ENCODE measurements at regions not wholly inside any gene's neighbourhood (a gene's known extent, or its start where the extent isn't known, plus 50 kb on each side); places are given as distances from the start of the nearest gene placed in this dataset.

DNA sequence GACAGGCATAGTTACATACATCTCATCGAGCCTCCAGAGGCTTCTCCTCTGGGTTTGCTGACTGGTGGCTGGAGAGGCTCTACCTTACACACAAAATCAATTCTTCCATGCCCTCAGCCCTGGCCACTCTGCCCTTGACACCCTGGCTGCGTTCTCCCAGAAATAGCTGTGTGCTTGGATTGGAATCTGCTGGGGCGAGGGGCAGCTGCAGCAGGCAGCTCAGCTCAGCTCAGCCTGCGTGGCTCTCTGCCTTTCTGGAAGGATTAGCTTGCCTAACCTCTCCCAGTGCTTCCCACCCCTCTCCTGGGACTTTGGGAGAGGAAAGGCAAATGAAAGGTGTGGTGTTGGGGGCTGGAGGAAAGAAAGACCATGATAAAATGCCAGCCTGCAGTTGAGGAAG is 216.1 kb downstream of the ENGASE start:
- H3K4me2 ChIP-seq (ENCODE audit: low read length) = no peak overlapping the region
- ChIA-PET POLR2A (no interaction called here), CTCF (no interaction called here), RAD21 (ENCODE audit: low non-redundant PET in 1 of 2, low total read pairs in 2 of 2, uncharacterized antibody in 2 of 2, unreplicated experiment in 2 of 2) (no interaction called here)
- ATAC-seq = no peak
- peaks cover 87% of the 10 kb centered on the region for H3K27me3 ChIP-seq (ENCODE audit: insufficient read depth, low read length)
- BruUV-seq (replicated peaks) = no TSS peak
- no peaks in the 10 kb centered on the region for H3K79me2 ChIP-seq (ENCODE audit: insufficient read depth, low read length)
- H3K36me3 ChIP-seq (ENCODE audit: control insufficient read depth in 1 of 2, insufficient read depth in 2 of 2, low read length in 2 of 2) = no peaks in the 10 kb centered on the region
- no peak overlapping the region for H3K4me3 ChIP-seq (replicated peaks in 1 of 2; ENCODE audit: low read depth in 1 of 2, low read length in 2 of 2)
- no peak for TF ChIP-seq ATF3 (IDR thresholded peaks at IDR 0.05)
- TF ChIP-seq SIN3A (IDR thresholded peaks at IDR 0.05; ENCODE audit: low read depth) = no peak
- no peak for TF ChIP-seq EZH2 (IDR thresholded peaks at IDR 0.05)
- no peak for TF ChIP-seq ZBTB33 (IDR thresholded peaks at IDR 0.05; ENCODE audit: extremely low read depth, insufficient replicate concordance, low read length)
- TF ChIP-seq ZFX (IDR thresholded peaks at IDR 0.05) = no peak
- TF ChIP-seq SP1 (IDR thresholded peaks at IDR 0.05; ENCODE audit: low read depth) = no peak
- TF ChIP-seq ZNF274 (IDR thresholded peaks at IDR 0.05; ENCODE audit: low read depth, low read length) = no peak
- TF ChIP-seq CTCF (IDR thresholded peaks at IDR 0.05 in 2 of 3, conservative IDR thresholded peaks at IDR 0.05 in 1 of 3; ENCODE audit: borderline replicate concordance in 1 of 3, insufficient read depth in 1 of 3, low read depth in 2 of 3, low read length in 2 of 3) = no peak
- no peak for TF ChIP-seq POLR2AphosphoS5 (IDR thresholded peaks at IDR 0.05; ENCODE audit: low read depth, low read length)
- no peak for TF ChIP-seq CBX3 (IDR thresholded peaks at IDR 0.05; ENCODE audit: low read depth)
- TF ChIP-seq TCF7L2 (IDR thresholded peaks at IDR 0.05; ENCODE audit: borderline replicate concordance, extremely low read depth, insufficient read depth, insufficient read length) = no peak
- TF ChIP-seq, protein P1, sequence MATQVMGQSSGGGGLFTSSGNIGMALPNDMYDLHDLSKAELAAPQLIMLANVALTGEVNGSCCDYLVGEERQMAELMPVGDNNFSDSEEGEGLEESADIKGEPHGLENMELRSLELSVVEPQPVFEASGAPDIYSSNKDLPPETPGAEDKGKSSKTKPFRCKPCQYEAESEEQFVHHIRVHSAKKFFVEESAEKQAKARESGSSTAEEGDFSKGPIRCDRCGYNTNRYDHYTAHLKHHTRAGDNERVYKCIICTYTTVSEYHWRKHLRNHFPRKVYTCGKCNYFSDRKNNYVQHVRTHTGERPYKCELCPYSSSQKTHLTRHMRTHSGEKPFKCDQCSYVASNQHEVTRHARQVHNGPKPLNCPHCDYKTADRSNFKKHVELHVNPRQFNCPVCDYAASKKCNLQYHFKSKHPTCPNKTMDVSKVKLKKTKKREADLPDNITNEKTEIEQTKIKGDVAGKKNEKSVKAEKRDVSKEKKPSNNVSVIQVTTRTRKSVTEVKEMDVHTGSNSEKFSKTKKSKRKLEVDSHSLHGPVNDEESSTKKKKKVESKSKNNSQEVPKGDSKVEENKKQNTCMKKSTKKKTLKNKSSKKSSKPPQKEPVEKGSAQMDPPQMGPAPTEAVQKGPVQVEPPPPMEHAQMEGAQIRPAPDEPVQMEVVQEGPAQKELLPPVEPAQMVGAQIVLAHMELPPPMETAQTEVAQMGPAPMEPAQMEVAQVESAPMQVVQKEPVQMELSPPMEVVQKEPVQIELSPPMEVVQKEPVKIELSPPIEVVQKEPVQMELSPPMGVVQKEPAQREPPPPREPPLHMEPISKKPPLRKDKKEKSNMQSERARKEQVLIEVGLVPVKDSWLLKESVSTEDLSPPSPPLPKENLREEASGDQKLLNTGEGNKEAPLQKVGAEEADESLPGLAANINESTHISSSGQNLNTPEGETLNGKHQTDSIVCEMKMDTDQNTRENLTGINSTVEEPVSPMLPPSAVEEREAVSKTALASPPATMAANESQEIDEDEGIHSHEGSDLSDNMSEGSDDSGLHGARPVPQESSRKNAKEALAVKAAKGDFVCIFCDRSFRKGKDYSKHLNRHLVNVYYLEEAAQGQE (IDR thresholded peaks at IDR 0.05; ENCODE audit: low read depth) = no peak
- TF ChIP-seq POLR2A (IDR thresholded peaks at IDR 0.05; ENCODE audit: borderline replicate concordance, extremely low read depth, insufficient read depth, insufficient read length) = no peak
- TF ChIP-seq EZH2phosphoT487 (IDR thresholded peaks at IDR 0.05; ENCODE audit: borderline replicate concordance) = no peak
- H3K9ac ChIP-seq (ENCODE audit: low read length) = no peak overlapping the region
- no peak overlapping the region for H3K27ac ChIP-seq (ENCODE audit: low read depth, low read length)
- no peaks in the 10 kb centered on the region for H3K9me2 ChIP-seq (ENCODE audit: insufficient read depth)
- intact Hi-C loops (cut with micrococcal nuclease) = no loop called here
- no peaks in the 10 kb centered on the region for H3K9me3 ChIP-seq (ENCODE audit: control insufficient read depth in 1 of 2, insufficient read depth in 1 of 2, low read depth in 1 of 2, low read length in 2 of 2)
- DNase-seq (ENCODE audit: low read depth, low spot score) = no peak
- no peaks in the 10 kb centered on the region for H4K20me1 ChIP-seq (ENCODE audit: insufficient read depth)
- no peak overlapping the region for H2AFZ ChIP-seq (ENCODE audit: low read depth, low read length, poor library complexity, severe bottlenecking)
- H3K4me1 ChIP-seq (ENCODE audit: control insufficient read depth in 1 of 2, insufficient read depth in 2 of 2, low read length in 2 of 2) = no peaks in the 10 kb centered on the region
